DOHH2 (cell line): ENCODE measurements at regions not wholly inside any gene's neighbourhood (a gene's known extent, or its start where the extent isn't known, plus 50 kb on each side); places are given as distances from the start of the nearest gene placed in this dataset.

ENCODE experiments used
- EZH2phosphoT487 ChIP-seq: fragments of 200-600 bp; sonication (generic); IDR thresholded peaks from 2 replicates; pipeline ENCODE4 v1.6.1; 2017; ENCODE audit warnings: borderline replicate concordance, mild to moderate bottlenecking, antibody characterized with exemption, low read length, moderate library complexity, mixed read lengths
- TF ChIP-seq, protein P1 (sequence below): fragments of 200-600 bp; sonication (generic); IDR thresholded peaks from one replicate; pipeline ENCODE4 v1.5.1; 2014; ENCODE audit warnings: antibody characterized with exemption, mild to moderate bottlenecking, low read depth, low read length; ENCODE audit not compliant: poor library complexity, severe bottlenecking

GRCh38 chr4:120354381-120354780 lies 287.7 kb upstream of the MAD2L1 start:
- TF ChIP-seq, protein P1, sequence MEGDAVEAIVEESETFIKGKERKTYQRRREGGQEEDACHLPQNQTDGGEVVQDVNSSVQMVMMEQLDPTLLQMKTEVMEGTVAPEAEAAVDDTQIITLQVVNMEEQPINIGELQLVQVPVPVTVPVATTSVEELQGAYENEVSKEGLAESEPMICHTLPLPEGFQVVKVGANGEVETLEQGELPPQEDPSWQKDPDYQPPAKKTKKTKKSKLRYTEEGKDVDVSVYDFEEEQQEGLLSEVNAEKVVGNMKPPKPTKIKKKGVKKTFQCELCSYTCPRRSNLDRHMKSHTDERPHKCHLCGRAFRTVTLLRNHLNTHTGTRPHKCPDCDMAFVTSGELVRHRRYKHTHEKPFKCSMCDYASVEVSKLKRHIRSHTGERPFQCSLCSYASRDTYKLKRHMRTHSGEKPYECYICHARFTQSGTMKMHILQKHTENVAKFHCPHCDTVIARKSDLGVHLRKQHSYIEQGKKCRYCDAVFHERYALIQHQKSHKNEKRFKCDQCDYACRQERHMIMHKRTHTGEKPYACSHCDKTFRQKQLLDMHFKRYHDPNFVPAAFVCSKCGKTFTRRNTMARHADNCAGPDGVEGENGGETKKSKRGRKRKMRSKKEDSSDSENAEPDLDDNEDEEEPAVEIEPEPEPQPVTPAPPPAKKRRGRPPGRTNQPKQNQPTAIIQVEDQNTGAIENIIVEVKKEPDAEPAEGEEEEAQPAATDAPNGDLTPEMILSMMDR: no peak
- no peak for TF ChIP-seq EZH2phosphoT487
